Ramos (cell line): ENCODE measurements at regions not wholly inside any gene's neighbourhood (a gene's known extent, or its start where the extent isn't known, plus 50 kb on each side); places are given as distances from the start of the nearest gene placed in this dataset.
"Not testable (repeated sequence)": the region's sequence is repeated elsewhere in the genome, so short reads cannot be mapped to it uniquely, and the experiment has no call there.

Experiments used
- in situ Hi-C: fragments of 300-500 bp; cut with MboI; formaldehyde crosslinking; loops from one replicate; pipeline ENCODE4 v1.14.3; 2022; ENCODE audit warnings: low sequenced_read_pairs; ENCODE audit not compliant: unreplicated experiment

DNA sequence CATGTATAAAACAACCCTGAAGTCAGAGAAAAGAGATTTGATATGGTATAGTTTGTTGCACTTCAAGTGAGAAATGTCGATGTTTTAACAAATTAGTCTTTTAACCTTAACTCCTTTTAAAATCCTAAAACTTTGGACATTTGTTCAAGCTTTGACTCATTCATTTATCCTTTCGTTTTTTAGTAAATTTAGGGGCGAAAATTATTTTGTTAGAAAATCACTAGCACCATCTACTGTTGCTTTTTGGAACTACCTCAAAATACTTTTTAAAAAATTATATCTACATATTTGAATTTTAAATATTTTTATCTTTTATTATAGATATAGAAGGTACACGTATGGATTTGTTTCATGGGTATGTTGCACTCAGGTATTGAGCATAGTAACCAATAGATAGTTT lies 165.1 kb upstream of the POF1B start:
- in situ Hi-C loops, result no loop called here

DNA sequence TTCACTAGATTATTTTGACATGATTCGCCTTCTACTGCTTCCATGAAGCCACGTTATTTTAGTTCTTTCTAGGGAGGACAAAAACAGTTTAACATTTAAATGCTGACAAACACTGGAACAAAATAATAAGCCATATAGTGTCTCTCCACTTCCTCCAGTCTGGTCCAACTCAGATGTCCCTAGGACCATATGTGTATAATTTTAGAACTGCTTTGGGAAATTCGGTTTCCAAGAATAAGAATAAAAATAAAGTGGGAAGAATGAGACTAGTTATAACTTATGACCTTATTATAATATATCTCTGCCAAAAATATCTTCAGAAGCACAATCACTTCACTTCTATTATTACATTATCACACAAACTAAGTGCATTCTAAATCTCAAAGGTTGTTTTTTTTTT lies 164.4 kb upstream of the POF1B start:
- in situ Hi-C loops, result no loop called here

DNA sequence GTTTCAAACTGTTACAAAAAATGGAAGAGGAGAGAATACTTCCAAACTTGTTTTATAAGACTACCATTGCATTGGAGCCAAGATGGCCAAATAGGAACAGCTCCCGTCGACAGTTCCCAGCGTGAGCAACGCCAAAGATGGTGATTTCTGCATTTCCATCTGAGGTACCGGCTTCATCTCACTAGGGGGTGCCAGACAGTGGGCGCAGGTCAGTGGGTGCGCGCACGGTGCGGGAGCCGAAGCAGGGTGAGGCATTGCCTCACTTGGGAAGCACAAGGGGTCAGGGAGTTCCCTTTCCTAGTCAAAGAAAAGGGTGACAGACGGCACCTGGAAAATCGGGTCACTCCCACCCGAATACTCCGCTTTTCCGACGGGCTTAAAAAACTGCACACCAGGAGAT lies 149.7 kb upstream of the POF1B start:
- in situ Hi-C loops, result not testable (repeated sequence)

DNA sequence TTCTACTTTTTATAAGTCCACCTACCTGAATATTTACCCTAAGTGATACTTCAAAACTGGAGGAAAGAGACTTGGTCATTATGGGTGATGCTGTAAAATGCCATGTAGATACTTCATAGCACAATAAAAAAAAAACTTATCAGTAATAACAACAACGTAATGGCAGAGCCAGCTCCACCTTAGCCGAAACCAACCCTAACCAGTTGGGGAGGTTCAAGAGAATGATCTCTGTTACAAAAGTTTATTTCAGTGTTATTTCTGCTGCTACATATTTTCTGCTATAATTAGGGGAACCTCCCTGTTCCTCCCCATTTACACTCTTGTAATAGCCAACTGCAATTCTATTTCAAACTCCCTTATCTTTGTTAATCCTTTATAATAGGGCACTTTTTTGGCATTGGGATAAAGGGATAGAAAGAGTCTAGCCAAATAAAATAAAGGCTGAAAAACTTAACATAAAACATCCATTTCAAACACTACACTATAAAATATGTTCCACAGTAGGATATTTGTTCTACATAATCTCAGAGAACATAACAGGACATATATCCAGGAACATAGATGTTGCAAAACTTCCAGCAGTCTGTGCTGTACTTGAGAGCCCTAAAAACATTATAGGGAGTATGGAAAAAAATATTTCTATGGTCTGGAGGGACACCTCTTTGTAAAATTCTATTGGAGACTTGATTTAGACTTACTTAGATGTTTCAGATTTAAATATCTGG lies 138.7 kb upstream of the POF1B start:
- in situ Hi-C loops, result no loop called here

DNA sequence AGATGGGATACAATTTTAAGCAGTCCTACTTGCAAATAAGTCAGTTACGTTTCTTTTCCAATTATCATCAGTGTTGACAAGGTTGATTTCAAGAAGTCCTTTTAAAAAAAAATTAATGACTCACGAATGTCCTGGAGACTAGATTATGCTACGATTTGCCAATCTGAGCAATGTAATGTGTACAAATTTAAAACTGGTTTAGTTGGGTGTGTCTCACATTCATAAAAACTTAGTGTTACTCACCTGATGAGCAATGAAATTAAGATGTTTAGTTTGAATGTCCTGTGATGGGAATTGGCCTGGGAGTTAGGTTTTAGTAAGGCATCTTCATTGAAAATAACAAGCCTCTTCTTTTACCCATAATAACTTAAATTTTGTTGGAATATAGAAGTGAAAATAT lies 136.7 kb upstream of the POF1B start:
- in situ Hi-C loops, result no loop called here

DNA sequence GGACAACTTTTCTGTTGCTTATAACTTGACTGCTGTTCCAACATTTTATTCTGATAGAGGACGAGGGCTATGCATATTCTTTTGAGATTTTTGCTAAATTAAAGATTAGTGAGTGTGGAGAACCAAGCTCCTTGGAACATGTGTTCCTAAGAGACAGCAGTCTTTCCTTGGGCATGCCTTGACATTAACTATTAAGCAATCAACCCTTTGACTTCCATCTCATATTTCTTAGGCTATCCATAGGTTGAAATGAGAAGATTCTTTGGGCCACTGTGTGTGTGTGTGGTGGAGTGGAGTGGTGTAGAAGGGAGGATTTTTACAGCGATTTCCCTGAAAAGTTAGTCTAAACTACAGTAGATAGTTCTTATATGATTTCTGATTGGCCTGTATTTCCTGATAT lies 127.4 kb upstream of the POF1B start:
- in situ Hi-C loops, result no loop called here

DNA sequence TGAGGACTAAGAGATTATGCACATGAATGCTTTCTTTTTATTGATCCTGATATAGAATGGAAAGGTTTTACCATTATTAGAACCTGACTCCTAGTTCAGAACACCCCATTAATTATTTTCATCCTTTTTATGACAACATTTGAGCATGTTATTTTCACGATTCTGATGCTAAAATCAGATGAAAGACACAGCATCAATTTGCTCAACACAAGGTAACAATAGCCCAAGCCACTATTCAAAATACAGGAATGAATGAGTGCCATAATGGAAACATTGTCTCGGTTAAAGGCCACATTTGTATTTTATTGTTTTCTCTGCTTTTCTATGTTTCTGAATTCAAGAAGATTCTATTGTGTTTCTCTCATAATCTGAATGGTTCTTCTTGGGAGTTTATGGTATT lies 126.3 kb upstream of the POF1B start:
- in situ Hi-C loops, result no loop called here

DNA sequence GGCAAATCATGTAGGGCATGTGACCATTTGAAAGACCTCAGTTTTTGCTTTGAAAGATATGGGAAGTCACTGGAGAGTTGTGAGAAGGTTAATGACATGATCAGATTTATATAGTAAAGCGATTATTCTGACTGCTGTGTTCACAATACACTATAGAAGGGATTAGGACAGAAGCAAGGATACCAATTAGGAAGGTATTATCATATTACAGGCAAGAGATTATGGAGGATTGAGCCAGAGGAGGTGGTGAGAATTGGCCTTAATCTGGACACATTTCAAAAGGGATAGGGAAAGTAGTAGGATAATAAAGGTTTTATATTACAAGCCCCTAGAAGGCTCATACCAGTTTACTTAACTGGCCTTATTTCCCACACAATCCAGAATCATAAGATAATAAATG lies 124.9 kb upstream of the POF1B start:
- in situ Hi-C loops, result no loop called here

DNA sequence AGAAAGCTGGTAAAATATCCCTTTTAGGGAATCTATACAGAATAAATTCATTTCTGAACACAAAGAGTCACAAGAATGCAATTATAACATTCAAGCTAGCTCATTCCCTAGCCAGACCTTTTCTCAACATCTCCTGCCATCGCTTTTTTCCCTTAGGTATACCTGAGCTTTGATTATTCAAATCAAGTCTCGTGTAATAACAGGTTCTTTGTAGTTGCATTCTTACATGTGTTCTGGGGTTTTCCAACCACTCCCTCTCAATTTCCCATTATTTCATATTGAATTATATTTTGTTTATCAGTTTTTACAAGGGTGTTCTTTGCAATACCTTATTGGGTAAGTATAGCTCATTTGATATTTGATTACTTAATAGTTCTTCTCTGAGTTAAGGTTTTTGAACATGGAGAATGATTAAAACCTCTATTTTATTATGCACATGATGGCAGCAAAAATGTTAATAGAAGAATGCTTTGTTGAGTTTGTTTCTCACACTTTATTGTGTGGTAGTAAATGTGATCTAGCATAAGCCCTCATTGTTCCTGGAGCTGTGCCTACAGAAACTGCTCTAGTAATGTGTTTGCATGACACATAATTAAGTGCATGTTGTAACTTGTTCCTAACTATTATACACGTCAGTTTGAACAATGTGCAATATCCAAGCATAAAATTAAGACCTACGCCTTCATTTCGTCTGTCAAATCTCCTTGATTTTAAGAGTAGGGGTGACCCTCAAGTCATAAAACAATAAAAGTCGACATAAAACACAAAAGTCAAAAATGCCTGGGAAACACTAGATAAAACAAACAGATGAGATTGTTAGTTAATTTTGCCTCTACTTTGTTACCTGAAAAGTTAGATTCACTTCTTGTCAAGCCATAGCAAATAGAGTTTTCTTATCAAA lies 124.0 kb upstream of the POF1B start:
- in situ Hi-C loops, result no loop called here

DNA sequence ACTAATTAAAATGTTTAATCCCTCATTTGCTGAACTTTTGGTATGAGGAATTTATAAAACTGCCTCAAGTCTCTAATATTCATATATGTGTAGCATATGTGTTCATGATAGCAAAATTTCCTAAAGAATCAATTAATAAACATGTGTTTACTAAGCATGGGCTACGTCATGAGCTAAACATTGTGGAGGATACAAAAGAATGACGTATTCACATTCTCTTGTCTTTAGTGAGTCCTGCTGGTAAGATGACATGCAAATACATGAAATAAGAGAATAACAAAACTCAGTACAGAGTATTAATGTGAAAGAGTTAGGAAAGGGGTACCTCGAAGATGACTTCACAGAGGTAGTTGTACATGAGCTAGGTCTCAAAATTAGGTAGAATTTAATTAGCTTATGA lies 121.9 kb upstream of the POF1B start:
- in situ Hi-C loops, result no loop called here

DNA sequence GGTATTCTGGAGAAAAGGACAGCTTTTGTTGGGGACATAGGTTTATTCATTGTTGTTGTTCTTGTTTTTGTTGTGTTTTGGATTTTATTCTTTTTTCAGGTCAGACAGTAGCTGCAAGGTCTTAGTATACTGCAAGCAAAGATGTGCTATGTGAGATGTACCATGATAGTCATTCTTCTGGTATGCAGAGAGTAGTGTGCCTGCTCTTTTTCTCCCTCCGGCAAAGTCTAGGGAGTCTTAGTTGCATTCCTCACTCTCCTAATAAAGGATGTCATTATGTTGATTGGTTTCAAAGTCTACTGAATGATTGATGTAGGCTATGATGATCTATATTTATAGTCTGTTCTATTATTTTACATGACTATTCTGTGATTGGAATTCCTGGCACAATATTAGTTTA lies 119.9 kb upstream of the POF1B start:
- in situ Hi-C loops, result no loop called here

DNA sequence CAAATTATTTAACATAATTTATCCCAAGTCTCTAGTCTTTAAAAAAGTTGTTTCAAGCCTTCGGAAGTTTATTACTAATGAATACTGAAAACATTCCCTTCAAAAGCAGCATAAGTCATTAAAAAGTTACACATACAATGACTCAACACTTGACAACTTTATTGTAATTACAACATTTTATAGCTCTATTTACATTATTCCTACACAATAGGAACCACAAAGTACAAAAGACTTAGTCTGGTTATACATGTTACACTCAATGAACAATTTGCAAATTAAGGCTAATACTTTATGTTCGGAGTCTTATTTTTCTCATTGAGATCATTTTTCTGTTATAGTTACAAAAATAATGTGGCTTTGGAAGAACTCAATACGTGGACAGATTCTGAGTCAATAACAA lies 114.4 kb upstream of the POF1B start:
- in situ Hi-C loops, result no loop called here

DNA sequence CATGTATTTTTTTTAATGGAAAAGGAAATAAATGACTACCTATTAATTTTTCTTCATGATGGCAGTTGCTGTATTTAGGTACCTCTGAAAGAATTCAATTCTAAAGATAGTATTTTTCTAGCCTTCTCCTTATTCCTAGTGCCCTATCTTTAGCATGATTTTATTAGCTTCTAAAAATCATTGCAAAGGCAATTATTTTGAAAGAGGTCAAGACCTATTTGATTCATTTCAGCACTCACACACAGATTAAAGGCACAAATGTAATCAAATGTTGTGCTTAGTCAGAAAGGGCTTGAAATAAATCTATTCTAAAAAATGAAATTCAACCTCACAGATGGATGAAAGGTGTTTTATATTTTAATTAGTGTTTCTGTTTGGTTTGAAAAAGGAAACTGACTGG lies 74.8 kb upstream of the POF1B start:
- in situ Hi-C loops, result no loop called here

DNA sequence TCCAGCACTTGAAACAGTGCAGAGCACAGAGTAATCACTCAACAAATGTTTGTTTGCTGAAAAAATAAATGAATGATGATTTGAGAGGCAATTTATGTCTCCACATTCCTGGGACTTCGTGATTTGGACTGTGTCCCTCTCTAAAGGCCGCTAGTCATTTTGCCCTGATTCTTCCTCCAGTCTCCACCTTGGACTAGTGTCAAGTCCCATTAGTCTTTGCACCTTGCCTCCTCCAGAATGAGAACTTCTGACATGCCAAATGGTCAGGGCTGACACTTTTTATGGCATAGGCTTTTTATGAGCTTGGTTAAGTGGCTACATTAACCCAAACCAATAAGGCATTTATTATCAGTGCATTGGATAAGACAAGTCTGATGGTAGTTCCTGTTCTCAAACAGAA lies 65.1 kb upstream of the POF1B start:
- in situ Hi-C loops, result no loop called here
